ENCODE measurements at regions not wholly inside any gene's neighbourhood (a gene's known extent, or its start where the extent isn't known, plus 50 kb on each side); places are given as distances from the start of the nearest gene placed in this dataset.

DNA sequence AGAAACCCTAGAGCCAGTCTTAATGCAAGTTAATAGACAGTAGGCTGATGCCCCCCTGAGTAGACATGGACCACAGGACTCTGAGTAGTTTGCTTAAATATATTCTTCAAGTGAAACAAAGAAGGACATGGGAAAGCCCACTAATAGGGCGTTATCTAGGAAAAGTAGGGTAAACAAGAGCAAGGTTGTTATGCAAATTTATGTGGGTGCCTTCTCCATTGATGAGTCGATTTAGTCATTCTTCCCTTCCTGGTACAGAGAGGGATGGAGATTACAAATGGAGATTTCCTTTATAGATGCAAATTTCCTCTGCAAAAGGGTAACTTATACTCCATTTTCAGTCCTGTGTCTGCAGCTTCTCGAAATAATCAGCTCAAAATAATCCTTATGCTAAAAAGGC, 262.0 kb downstream of the CD83 start:
- intact Hi-C loops (cut with micrococcal nuclease; ENCODE audit: unreplicated experiment), result no loop called here
- 0% methylated on average over 3 of the region's 3 CpGs for WGBS (ENCODE audit: insufficient coverage, insufficient replicate concordance, low lambda C conversion rate, missing lambda C conversion rate)
- CTCF ChIA-PET, result no interaction called here
- SMC1A ChIA-PET (ENCODE audit: uncharacterized antibody, unreplicated experiment), result no interaction called here
- H3K4me1 ChIP-seq (ENCODE audit: control insufficient read depth, insufficient read depth, low read length), result 0 out of 2 replicates have a peak, but pooled peaks cover 3% of the 10 kb centered on the region
- no peaks in the 10 kb centered on the region for H3K27me3 ChIP-seq (replicated peaks in 1 of 2; ENCODE audit: control insufficient read depth in 2 of 2, insufficient read depth in 2 of 2, low read length in 1 of 2)
- no peaks in the 10 kb centered on the region for H4K20me1 ChIP-seq (ENCODE audit: control insufficient read depth, insufficient read depth)
- no peaks in the 10 kb centered on the region for H3K79me2 ChIP-seq (ENCODE audit: control insufficient read depth, insufficient read depth, low read length)
- no peaks in the 10 kb centered on the region for H3K9me3 ChIP-seq (replicated peaks; ENCODE audit: control insufficient read depth, insufficient read depth, low read length)
- H3K4me3 ChIP-seq, result no peak overlapping the region
- H3K9ac ChIP-seq (ENCODE audit: control insufficient read depth, insufficient read depth, low read length), result no peak overlapping the region
- DNase-seq (ENCODE audit: low read depth, low spot score) (no peak), FAIRE-seq (no peak), ATAC-seq (no peak)
- no peaks in the 10 kb centered on the region for H3K36me3 ChIP-seq (ENCODE audit: control insufficient read depth in 2 of 2, insufficient read depth in 2 of 2, low read length in 1 of 2)
- H3K27ac ChIP-seq (ENCODE audit: control insufficient read depth, insufficient read depth), result no peak overlapping the region
- in situ Hi-C loops (cut with MboI), result no loop called here
- H3K4me2 ChIP-seq (ENCODE audit: control insufficient read depth, insufficient read depth), result no peak overlapping the region
- POLR2A ChIA-PET, result no interaction called here
- RAD21 ChIA-PET (ENCODE audit: unreplicated experiment), result no interaction called here
- TF ChIP-seq KDM1A (IDR thresholded peaks at IDR 0.05; ENCODE audit: borderline replicate concordance) (no peak), TBL1XR1 (IDR thresholded peaks at IDR 0.05; ENCODE audit: low read depth, low read length) (no peak), ETV6 (conservative IDR thresholded peaks at IDR 0.05 in 1 of 2, IDR thresholded peaks at IDR 0.05 in 1 of 2; ENCODE audit: borderline replicate concordance in 1 of 2, low read depth in 1 of 2) (no peak), NFYB (IDR thresholded peaks at IDR 0.05; ENCODE audit: insufficient read depth, low read depth, low read length) (no peak), YY1 (IDR thresholded peaks at IDR 0.05; ENCODE audit: low read depth, low read length) (no peak), NFYA (IDR thresholded peaks at IDR 0.05; ENCODE audit: borderline replicate concordance, low read depth, low read length) (no peak), ESRRA (IDR thresholded peaks at IDR 0.05; ENCODE audit: low read length) (no peak), BACH1 (IDR thresholded peaks at IDR 0.05; ENCODE audit: borderline replicate concordance) (no peak)
- TF ChIP-seq, protein P1, sequence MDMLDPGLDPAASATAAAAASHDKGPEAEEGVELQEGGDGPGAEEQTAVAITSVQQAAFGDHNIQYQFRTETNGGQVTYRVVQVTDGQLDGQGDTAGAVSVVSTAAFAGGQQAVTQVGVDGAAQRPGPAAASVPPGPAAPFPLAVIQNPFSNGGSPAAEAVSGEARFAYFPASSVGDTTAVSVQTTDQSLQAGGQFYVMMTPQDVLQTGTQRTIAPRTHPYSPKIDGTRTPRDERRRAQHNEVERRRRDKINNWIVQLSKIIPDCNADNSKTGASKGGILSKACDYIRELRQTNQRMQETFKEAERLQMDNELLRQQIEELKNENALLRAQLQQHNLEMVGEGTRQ (IDR thresholded peaks at IDR 0.05; ENCODE audit: borderline replicate concordance, low read depth, low read length), result no peak
- H2AFZ ChIP-seq (ENCODE audit: control insufficient read depth, low read depth, low read length), result no peak overlapping the region
- no TSS peak for BruUV-seq (replicated peaks)

Measured in GM12878 (cell line).